ENCODE measurements at regions not wholly inside any gene's neighbourhood (a gene's known extent, or its start where the extent isn't known, plus 50 kb on each side); places are given as distances from the start of the nearest gene placed in this dataset.

- Histone ChIP-seq H3K27ac (ENCODE audit: extremely low read length, insufficient read depth, low read length) (no peak overlapping the region), H3K9ac (ENCODE audit: insufficient read depth, low read depth, low read length) (no peak overlapping the region), H3K4me1 (ENCODE audit: insufficient read depth, low read length) (no peaks in the 10 kb centered on the region), H3K4me3 (replicated peaks in 1 of 3; ENCODE audit: insufficient read depth in 1 of 3, low read depth in 2 of 3, low read length in 3 of 3) (no peak overlapping the region), H3K79me2 (ENCODE audit: insufficient read depth, low read length) (no peaks in the 10 kb centered on the region), H2AFZ (ENCODE audit: low read length) (no peak overlapping the region), H3K4me2 (ENCODE audit: low read depth, low read length) (no peak overlapping the region), H4K20me1 (ENCODE audit: insufficient read depth, low read length) (no peaks in the 10 kb centered on the region), H3K9me3 (ENCODE audit: low read length) (no peaks in the 10 kb centered on the region), H3K36me3 (replicated peaks in 1 of 2; ENCODE audit: control insufficient read depth in 1 of 2, insufficient read depth in 2 of 2, low read length in 2 of 2) (no peaks in the 10 kb centered on the region), H3K27me3 (ENCODE audit: control insufficient read depth in 1 of 2, insufficient read depth in 2 of 2, low read length in 2 of 2) (no peaks in the 10 kb centered on the region)
- POLR2A ChIA-PET, result no interaction called here
- TF ChIP-seq ONECUT2 (CRISPR knock-in tag; IDR thresholded peaks at IDR 0.05), result no peak
- TF ChIP-seq SPEN (CRISPR knock-in tag; IDR thresholded peaks at IDR 0.05; ENCODE audit: low read depth), result no peak
- no peak for TF ChIP-seq U2AF1 (optimal IDR thresholded peaks at IDR 0.05; ENCODE audit: low read depth, low read length)
- no peak for TF ChIP-seq HNRNPH1 (optimal IDR thresholded peaks at IDR 0.05; ENCODE audit: low read depth, low read length)
- no peak for TF ChIP-seq ZNF354B (CRISPR knock-in tag; IDR thresholded peaks at IDR 0.05)
- TF ChIP-seq RFXAP (CRISPR knock-in tag; IDR thresholded peaks at IDR 0.05; ENCODE audit: borderline replicate concordance), result no peak
- no peak for TF ChIP-seq ATAD3A (CRISPR knock-in tag; IDR thresholded peaks at IDR 0.05)
- no peak for TF ChIP-seq SMAD3 (CRISPR knock-in tag; IDR thresholded peaks at IDR 0.05)
- no peak for TF ChIP-seq BRF2 (CRISPR knock-in tag; IDR thresholded peaks at IDR 0.05)
- no peak for TF ChIP-seq ZNF747 (CRISPR knock-in tag; IDR thresholded peaks at IDR 0.05; ENCODE audit: borderline replicate concordance)
- TF ChIP-seq MED13 (CRISPR knock-in tag; IDR thresholded peaks at IDR 0.05), result no peak
- intact Hi-C loops (cut with micrococcal nuclease; ENCODE audit: unreplicated experiment) (no loop called here), in situ Hi-C loops (cut with HindIII; ENCODE audit: extremely low pct_ligation_motif_present, low pct_unique_long_range_greater_than_20kb) (no loop called here)
- 15% methylated on average over 6 of the region's 6 CpGs for WGBS (ENCODE audit: low lambda C conversion rate)
- ATAC-seq (no peak), DNase-seq (ENCODE audit: low spot score) (no peak), FAIRE-seq (no peak)
- BruUV-seq (replicated peaks), result no TSS peak
- CTCF ChIA-PET (ENCODE audit: low intra/inter-chr PET ratio, low total read pairs), result no interaction called here
Observed at GRCh38 chr6:50956014-50956413, 137.3 kb downstream of the TFAP2B start.
